KMS-11 (cell line): ENCODE measurements at regions not wholly inside any gene's neighbourhood (a gene's known extent, or its start where the extent isn't known, plus 50 kb on each side); places are given as distances from the start of the nearest gene placed in this dataset.

Experiments
- H2AFZ ChIP-seq: fragments of 200-600 bp; sonication (generic); 2 replicates; pipeline ENCODE4 v1.6.1; 2016; ENCODE audit warnings: antibody characterized with exemption, mixed run types, low read depth
- H3K27ac ChIP-seq: fragments of 200-600 bp; sonication (generic); 2 replicates; pipeline ENCODE4 v1.6.1; 2016; ENCODE audit warnings: mild to moderate bottlenecking, mixed run types
- H3K27me3 ChIP-seq: fragments of 200-600 bp; sonication (generic); 2 replicates; pipeline ENCODE4 v1.6.1; 2017; ENCODE audit warnings: mild to moderate bottlenecking, low read depth, mixed run types, moderate library complexity; ENCODE audit not compliant: insufficient read depth
- H3K36me3 ChIP-seq: fragments of 200-600 bp; sonication (generic); 2 replicates; pipeline ENCODE4 v1.6.1; 2017; ENCODE audit warnings: mild to moderate bottlenecking, mixed run types; ENCODE audit not compliant: insufficient read depth
- H3K4me1 ChIP-seq: fragments of 200-600 bp; sonication (generic); 2 replicates; pipeline ENCODE4 v1.6.1; 2016; ENCODE audit warnings: mild to moderate bottlenecking, low read depth, mixed run types; ENCODE audit not compliant: poor library complexity, severe bottlenecking
- H3K4me2 ChIP-seq: fragments of 200-600 bp; sonication (generic); 2 replicates; pipeline ENCODE4 v1.7.0; 2016; ENCODE audit warnings: mild to moderate bottlenecking, mixed run types
- H3K4me3 ChIP-seq: fragments of 200-600 bp; sonication (generic); IDR thresholded peaks from 2 replicates; pipeline ENCODE4 v1.6.1; 2017; ENCODE audit warnings: low read depth, low read length, mixed read lengths; ENCODE audit not compliant: insufficient read depth
- H3K79me2 ChIP-seq: fragments of 200-600 bp; sonication (generic); 2 replicates; pipeline ENCODE4 v1.6.1; 2016; ENCODE audit warnings: low read depth, mixed run types; ENCODE audit not compliant: insufficient read depth
- H3K9ac ChIP-seq: fragments of 200-600 bp; sonication (generic); 2 replicates; pipeline ENCODE4 v1.6.1; 2016; ENCODE audit warnings: mild to moderate bottlenecking, mixed run types
- H4K20me1 ChIP-seq: fragments of 200-600 bp; sonication (generic); 2 replicates; pipeline ENCODE4 v1.6.1; 2016; ENCODE audit warnings: mild to moderate bottlenecking, mixed run types; ENCODE audit not compliant: insufficient read depth
- CTCF ChIP-seq: fragments of 200-600 bp; sonication (generic); conservative IDR thresholded peaks from 2 replicates; pipeline ENCODE4 v1.6.1; 2017; ENCODE audit warnings: low read depth, mild to moderate bottlenecking, antibody characterized with exemption, low read length, moderate library complexity, mixed read lengths

GRCh38 chr4:103478734-103479133 lies 241.1 kb downstream of the TACR3 start:
- Histone ChIP-seq H3K4me3 (no peak overlapping the region), H3K27me3 (no peaks in the 10 kb centered on the region), H3K27ac (no peak overlapping the region), H3K9ac (no peak overlapping the region), H4K20me1 (no peaks in the 10 kb centered on the region), H2AFZ (no peak overlapping the region), H3K79me2 (no peaks in the 10 kb centered on the region), H3K36me3 (no peaks in the 10 kb centered on the region), H3K4me2 (no peak overlapping the region), H3K4me1 (no peaks in the 10 kb centered on the region)
- TF ChIP-seq CTCF: 0 out of 2 replicates have a peak, but pooled peaks have one; percentile 12

- no peaks in the 10 kb centered on the region for H3K27me3 ChIP-seq
- no peaks in the 10 kb centered on the region for H3K79me2 ChIP-seq
- no peaks in the 10 kb centered on the region for H3K4me1 ChIP-seq
- no peak for TF ChIP-seq CTCF
- no peak overlapping the region for H3K27ac ChIP-seq
- no peak overlapping the region for H2AFZ ChIP-seq
- no peak overlapping the region for H3K4me3 ChIP-seq
- no peaks in the 10 kb centered on the region for H3K36me3 ChIP-seq
- no peaks in the 10 kb centered on the region for H4K20me1 ChIP-seq
- H3K4me2 ChIP-seq: no peak overlapping the region
- H3K9ac ChIP-seq: no peak overlapping the region
Measured at GRCh38 chr4:103478210-103478609, 241.6 kb downstream of the TACR3 start.

DNA sequence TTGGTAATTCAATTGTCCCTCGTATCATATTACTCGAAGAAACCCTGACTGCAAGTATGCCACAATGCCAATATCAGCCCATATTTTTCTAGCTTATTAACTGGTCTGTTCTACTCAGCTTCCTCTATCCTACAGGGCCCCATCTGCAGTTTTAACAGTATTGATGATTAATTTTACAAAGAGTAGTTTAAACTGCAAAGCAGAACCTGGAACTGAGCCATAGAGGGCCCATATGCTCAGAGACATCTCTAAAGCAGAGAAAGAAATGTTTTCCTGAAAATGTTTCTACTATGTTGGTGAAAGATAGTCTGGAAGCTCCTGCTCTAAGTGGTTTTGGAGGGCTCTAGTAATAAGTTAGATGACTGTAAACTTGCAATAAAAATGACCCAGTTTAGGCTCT lies 259.4 kb upstream of the CENPE start:
- H3K27ac ChIP-seq: no peak overlapping the region
- no peaks in the 10 kb centered on the region for H3K36me3 ChIP-seq
- no peak overlapping the region for H2AFZ ChIP-seq
- H3K4me2 ChIP-seq: no peak overlapping the region
- H4K20me1 ChIP-seq: no peaks in the 10 kb centered on the region
- no peaks in the 10 kb centered on the region for H3K79me2 ChIP-seq
- no peaks in the 10 kb centered on the region for H3K27me3 ChIP-seq
- no peak overlapping the region for H3K4me3 ChIP-seq
- no peaks in the 10 kb centered on the region for H3K4me1 ChIP-seq
- no peak for TF ChIP-seq CTCF
- H3K9ac ChIP-seq: no peak overlapping the region

DNA sequence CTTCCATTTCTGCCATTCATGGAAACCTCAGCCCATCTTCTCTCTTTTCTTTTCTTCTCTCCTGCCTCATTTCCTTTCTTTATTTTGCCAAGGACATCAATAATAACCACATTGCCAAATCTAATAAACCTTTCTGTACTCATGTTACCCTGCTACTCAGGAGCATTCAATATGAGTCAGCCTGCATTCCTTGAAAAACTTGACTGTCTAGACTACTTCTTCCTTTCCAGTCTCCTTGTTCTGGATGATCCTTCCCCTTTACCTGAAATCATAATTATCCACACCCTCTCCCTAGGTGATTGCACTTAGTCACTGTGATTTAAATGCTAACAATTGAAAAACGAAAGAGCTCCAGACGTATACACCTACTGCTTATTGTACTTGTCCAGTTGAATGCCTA lies 253.2 kb upstream of the CENPE start:
- Histone ChIP-seq H2AFZ (no peak overlapping the region), H3K4me1 (no peaks in the 10 kb centered on the region)

More for the DNA sequence above, 253.2 kb upstream of the CENPE start:
- Histone ChIP-seq H3K36me3 (no peaks in the 10 kb centered on the region), H3K4me3 (no peak overlapping the region), H3K27ac (no peak overlapping the region), H3K4me2 (no peak overlapping the region), H4K20me1 (no peaks in the 10 kb centered on the region), H3K27me3 (no peaks in the 10 kb centered on the region), H3K79me2 (no peaks in the 10 kb centered on the region), H3K9ac (no peak overlapping the region)
- no peak for TF ChIP-seq CTCF
